ENCODE measurements at regions not wholly inside any gene's neighbourhood (a gene's known extent, or its start where the extent isn't known, plus 50 kb on each side); places are given as distances from the start of the nearest gene placed in this dataset.

DNA sequence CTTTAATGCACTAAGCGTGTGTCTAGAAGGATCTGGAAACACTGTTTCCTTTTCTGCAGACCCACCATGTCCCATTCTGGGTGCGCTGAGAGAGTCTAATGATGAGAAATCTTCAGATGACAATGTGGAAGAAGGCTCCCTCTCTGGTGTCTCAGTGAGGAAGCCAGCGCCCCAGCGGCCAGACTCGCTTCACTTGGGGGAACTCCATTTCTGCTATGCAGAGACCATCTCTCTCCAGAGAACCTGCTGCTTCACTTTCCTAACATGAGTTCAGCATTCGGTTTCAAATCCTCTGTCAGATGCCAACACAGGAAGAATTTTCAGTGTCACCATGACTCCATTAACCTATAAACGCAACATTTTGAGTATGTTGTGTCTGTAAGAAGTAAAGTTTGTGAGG lies 121.8 kb downstream of the SYF2 start:
- no peak for DNase-seq (ENCODE audit: extremely low spot score)
- CTCF ChIA-PET = interaction anchor here (2.6 kb wide), 1 partner anchor 9 kb away, joined by 13 read pairs; no protein-coding TSS in a partner anchor
- TF ChIP-seq, protein P1, sequence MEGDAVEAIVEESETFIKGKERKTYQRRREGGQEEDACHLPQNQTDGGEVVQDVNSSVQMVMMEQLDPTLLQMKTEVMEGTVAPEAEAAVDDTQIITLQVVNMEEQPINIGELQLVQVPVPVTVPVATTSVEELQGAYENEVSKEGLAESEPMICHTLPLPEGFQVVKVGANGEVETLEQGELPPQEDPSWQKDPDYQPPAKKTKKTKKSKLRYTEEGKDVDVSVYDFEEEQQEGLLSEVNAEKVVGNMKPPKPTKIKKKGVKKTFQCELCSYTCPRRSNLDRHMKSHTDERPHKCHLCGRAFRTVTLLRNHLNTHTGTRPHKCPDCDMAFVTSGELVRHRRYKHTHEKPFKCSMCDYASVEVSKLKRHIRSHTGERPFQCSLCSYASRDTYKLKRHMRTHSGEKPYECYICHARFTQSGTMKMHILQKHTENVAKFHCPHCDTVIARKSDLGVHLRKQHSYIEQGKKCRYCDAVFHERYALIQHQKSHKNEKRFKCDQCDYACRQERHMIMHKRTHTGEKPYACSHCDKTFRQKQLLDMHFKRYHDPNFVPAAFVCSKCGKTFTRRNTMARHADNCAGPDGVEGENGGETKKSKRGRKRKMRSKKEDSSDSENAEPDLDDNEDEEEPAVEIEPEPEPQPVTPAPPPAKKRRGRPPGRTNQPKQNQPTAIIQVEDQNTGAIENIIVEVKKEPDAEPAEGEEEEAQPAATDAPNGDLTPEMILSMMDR (IDR thresholded peaks at IDR 0.05; ENCODE audit: control extremely low read depth, extremely low read depth, low read depth, missing control alignments) = no peak
- POLR2A ChIA-PET = no interaction called here

DNA sequence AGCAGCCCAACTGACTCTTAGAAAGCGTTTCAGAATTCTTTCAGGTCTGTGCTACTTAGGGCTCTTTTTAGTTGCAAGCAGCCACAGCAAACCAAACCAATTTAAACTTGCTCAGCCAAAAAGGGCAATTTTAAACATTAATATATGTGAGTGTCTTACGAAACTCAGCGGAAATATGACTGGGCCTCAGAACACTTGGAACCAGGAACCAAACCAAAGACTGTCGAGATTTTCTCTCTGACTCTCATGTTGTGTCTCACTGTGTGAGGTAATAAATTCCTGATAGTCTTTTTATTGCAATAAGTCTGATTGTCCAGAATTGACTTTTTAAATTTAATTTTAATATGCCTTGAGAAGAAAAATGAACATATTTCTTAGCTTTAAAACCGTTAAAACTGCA lies 122.3 kb downstream of the SYF2 start:
- CTCF ChIA-PET = no interaction called here
- no peak for DNase-seq (ENCODE audit: extremely low spot score)
- TF ChIP-seq, protein P1 (IDR thresholded peaks at IDR 0.05; ENCODE audit: control extremely low read depth, extremely low read depth, low read depth, missing control alignments) = no peak
- POLR2A ChIA-PET = no interaction called here

DNA sequence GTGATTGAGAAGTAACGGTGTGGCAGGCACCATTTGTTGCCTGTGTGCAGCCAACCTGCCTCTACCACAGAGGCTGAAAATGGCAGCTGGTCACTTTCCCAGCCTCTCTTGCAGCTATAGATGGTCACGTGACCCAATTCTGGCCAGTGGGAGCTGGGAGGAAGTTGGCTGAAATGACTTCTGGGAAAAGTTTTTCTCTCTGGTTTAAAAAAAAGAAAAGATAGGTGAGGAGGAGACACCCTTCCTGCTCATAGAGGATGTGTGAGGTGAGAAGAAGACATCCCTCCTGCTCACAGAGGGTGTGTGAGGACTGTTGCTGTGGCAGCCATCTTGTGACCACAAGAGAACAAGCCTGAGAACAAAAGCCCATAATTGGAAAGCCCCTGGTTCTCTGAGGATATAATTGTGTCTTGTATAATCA lies 122.8 kb downstream of the SYF2 start:
- ChIA-PET CTCF (no interaction called here), POLR2A (no interaction called here)
- no peak for DNase-seq (ENCODE audit: extremely low spot score)
- TF ChIP-seq, protein P1 (IDR thresholded peaks at IDR 0.05; ENCODE audit: control extremely low read depth, extremely low read depth, low read depth, missing control alignments) = no peak

DNA sequence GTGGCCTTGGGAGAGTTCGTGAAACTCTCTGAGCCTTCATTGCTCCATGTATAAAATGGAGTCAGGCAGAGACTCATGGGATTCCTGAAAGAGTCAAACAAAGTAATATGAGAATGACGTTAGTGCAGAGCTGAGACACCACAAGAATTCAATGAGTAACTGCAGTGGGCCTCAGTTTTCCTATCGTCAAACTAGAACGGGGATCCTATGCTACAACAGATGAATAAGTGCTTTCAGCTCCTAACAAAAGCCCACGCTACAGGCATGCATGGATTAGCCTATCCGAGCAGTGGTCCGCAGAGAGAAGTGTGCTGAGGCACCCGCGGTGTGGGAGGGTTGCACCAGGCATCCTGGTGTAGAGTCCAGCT lies 124.7 kb downstream of the SYF2 start:
- TF ChIP-seq, protein P1 (IDR thresholded peaks at IDR 0.05; ENCODE audit: control extremely low read depth, extremely low read depth, low read depth, missing control alignments) = no peak
- ChIA-PET POLR2A (no interaction called here), CTCF (interaction anchor here (1.0 kb wide), 1 partner anchor 41 kb away, joined by 3 read pairs; no protein-coding TSS in a partner anchor)
- no peak for DNase-seq (ENCODE audit: extremely low spot score)

DNA sequence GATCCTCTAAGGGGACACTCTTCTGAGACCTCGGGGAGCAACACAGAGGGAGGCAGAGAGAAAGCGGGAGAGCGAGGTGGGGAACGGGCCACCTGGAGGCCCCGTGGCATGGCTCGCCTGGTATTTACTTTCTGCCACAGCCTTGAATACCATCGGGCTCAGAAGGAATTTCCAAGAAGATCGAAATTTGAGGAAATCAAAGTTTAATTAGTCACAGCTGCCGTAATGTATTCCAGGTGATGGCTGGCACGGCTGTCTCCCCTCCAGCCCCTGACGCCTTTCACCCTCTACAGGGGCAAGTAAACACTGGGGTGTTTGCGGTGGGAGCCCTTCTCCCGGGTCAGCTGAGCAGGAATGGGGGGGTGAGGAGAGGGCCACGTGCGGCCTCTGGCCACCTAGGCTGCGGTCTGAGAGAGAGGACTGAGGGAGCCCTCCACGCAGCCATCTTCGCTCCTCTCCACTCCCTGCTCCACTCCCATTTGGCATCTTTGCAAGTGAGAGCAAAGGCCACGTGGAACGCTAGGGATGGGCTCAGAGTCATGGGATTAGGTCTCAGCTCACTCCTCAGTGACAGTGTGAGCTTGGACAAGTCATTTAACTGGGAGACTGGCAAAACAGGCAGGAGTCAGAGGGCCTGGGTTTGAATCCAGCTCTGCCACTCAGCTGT lies 125.2 kb downstream of the SYF2 start:
- POLR2A ChIA-PET = no interaction called here
- DNase-seq (ENCODE audit: extremely low spot score) = no peak
- CTCF ChIA-PET = interaction anchor here (1.0 kb wide), 2 partner anchors 41 to 158 kb away, joined by 3 read pairs; no protein-coding TSS in a partner anchor
- TF ChIP-seq, protein P1 (IDR thresholded peaks at IDR 0.05; ENCODE audit: control extremely low read depth, extremely low read depth, low read depth, missing control alignments) = no peak

DNA sequence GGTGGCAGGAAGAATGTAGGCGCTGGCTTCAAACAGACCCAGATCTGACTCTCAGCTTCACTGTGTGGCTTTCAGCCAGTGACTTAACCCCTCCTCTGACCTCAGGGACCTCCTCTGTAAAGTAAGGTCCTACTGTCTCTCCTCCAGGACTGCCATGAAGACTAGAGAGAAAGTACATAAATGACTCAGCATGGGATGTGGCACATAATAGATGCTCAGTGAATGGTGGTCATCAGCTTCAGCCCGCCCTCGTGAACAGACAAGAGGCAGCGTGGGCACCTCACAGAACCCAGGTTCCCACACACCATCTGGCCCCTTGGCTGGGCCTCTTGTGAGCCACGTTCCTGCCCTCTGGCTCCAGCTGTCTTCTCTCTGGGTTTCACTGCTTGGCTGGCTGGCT lies 126.0 kb downstream of the SYF2 start:
- TF ChIP-seq, protein P1 (IDR thresholded peaks at IDR 0.05; ENCODE audit: control extremely low read depth, extremely low read depth, low read depth, missing control alignments) = no peak
- POLR2A ChIA-PET = no interaction called here
- no peak for DNase-seq (ENCODE audit: extremely low spot score)
- CTCF ChIA-PET = interaction anchor here (1.0 kb wide), 1 partner anchor 157 kb away, joined by 3 read pairs; no protein-coding TSS in a partner anchor
